Activated naive CD8-positive, alpha-beta T cell treated with anti-CD3 and anti-CD28 coated beads, Interleukin-2, amount 10 ng/mL, durations not matched to agents 7 days and 5 days (primary cell): ENCODE measurements at regions not wholly inside any gene's neighbourhood (a gene's known extent, or its start where the extent isn't known, plus 50 kb on each side); places are given as distances from the start of the nearest gene placed in this dataset.

Experiments
- ATAC-seq: fragments of 150-1000 bp; cut with Tn5 transposase; one replicate; pipeline ENCODE4 v1.10.0; 2021; ENCODE audit warnings: low read depth, moderate library complexity
- POLR2A ChIA-PET: fragments of 350-600 bp; sonication (Branson Sonifier 250); formaldehyde crosslinking; loops from one replicate; lab custom pipeline; 2021; ENCODE audit warnings: antibody characterized with exemption; lab: Charles Lee
- DNase-seq: peaks from one replicate; pipeline ENCODE4 v3.0.0; 2021
- H3K27ac Mint-ChIP-seq: one replicate; pipeline ENCODE4 v1.8.0; 2022; ENCODE audit warnings: mild to moderate bottlenecking, mixed read lengths
- H3K27me3 Mint-ChIP-seq: one replicate; pipeline ENCODE4 v1.8.0; 2022; ENCODE audit warnings: mild to moderate bottlenecking, moderate library complexity, mixed read lengths
- H3K36me3 Mint-ChIP-seq: one replicate; pipeline ENCODE4 v1.8.0; 2021; ENCODE audit warnings: mild to moderate bottlenecking, mixed read lengths
- H3K4me1 Mint-ChIP-seq: one replicate; pipeline ENCODE4 v1.8.0; 2021; ENCODE audit warnings: mixed read lengths
- H3K4me3 Mint-ChIP-seq: one replicate; pipeline ENCODE4 v1.8.0; 2022; ENCODE audit warnings: mild to moderate bottlenecking, moderate library complexity, mixed read lengths
- H3K9me3 Mint-ChIP-seq: one replicate; pipeline ENCODE4 v1.8.0; 2021; ENCODE audit warnings: mixed read lengths

GRCh38 chr22:49622241-49623105 is 205.2 kb downstream of the BRD1 start:
- no peaks in the 10 kb centered on the region for H3K27me3 Mint-ChIP-seq
- ATAC-seq (no peak), DNase-seq (no peak)
- no peaks in the 10 kb centered on the region for H3K36me3 Mint-ChIP-seq
- peaks cover 3% of the 10 kb centered on the region for H3K4me1 Mint-ChIP-seq
- no peak overlapping the region for H3K27ac Mint-ChIP-seq
- no peaks in the 10 kb centered on the region for H3K9me3 Mint-ChIP-seq
- no peak overlapping the region for H3K4me3 Mint-ChIP-seq
- POLR2A ChIA-PET: no interaction called here

GRCh38 chr22:49621601-49622210 is 206.0 kb downstream of the BRD1 start:
- DNase-seq (no peak), ATAC-seq (no peak)
- Mint-ChIP-seq H3K9me3 (no peaks in the 10 kb centered on the region), H3K36me3 (no peaks in the 10 kb centered on the region), H3K27me3 (no peaks in the 10 kb centered on the region), H3K4me1 (peaks cover 3% of the 10 kb centered on the region), H3K27ac (no peak overlapping the region), H3K4me3 (no peak overlapping the region)
- POLR2A ChIA-PET: no interaction called here

DNA sequence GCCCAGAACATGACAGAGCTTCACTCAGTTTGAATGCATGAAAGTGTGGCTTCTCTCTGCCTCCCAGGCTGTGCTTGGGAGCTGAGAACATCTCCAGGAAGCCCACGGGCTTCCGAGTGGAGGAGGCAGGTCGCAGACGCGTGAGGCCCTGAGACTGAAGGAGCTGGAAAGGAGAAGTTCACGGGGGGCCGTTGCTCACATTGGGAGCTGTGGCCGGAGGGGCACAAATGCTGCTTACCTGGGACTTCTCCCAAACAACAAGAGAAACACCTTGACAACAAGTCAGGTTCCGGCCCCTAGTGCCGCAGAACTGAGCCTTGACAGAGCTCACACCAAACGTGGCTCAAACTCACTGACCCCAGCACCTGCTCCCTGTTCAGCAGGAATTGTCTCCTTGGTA is 207.0 kb downstream of the BRD1 start:
- POLR2A ChIA-PET: no interaction called here
- Mint-ChIP-seq H3K9me3 (no peaks in the 10 kb centered on the region), H3K27ac (no peak overlapping the region), H3K36me3 (no peaks in the 10 kb centered on the region), H3K27me3 (no peaks in the 10 kb centered on the region), H3K4me1 (peaks cover 3% of the 10 kb centered on the region), H3K4me3 (no peak overlapping the region)
- ATAC-seq: no peak
- no peak for DNase-seq

- POLR2A ChIA-PET: no interaction called here
- H3K27me3 Mint-ChIP-seq: no peaks in the 10 kb centered on the region
- DNase-seq (no peak), ATAC-seq (no peak)
- no peak overlapping the region for H3K4me3 Mint-ChIP-seq
- no peaks in the 10 kb centered on the region for H3K9me3 Mint-ChIP-seq
- H3K4me1 Mint-ChIP-seq: peaks cover 3% of the 10 kb centered on the region
- H3K27ac Mint-ChIP-seq: no peak overlapping the region
- H3K36me3 Mint-ChIP-seq: no peaks in the 10 kb centered on the region
These were observed 207.6 kb downstream of the BRD1 start for GRCh38 chr22:49620003-49620556.

DNA sequence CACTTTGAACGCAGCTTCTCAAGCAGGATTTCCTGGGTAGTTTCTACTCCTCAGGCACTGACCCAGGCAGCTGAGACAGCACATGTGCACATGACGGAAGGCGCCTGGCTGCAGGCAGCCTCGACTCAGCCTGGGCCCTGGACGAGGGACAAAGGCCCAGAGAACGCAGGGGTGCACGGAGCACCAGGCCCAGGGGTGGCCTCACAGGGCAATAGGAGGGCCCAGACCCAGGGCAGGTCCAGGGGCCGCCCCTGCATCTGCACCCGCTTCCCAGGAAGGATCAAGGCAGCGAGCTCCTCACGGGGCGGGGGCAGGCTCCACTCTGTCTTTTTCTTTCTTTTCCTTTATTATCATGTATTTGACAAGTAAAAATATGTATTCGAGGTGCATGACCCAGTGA is 208.4 kb downstream of the BRD1 start:
- peaks cover 3% of the 10 kb centered on the region for H3K4me1 Mint-ChIP-seq
- H3K27ac Mint-ChIP-seq: no peak overlapping the region
- DNase-seq (no peak), ATAC-seq (no peak)
- no peaks in the 10 kb centered on the region for H3K9me3 Mint-ChIP-seq
- H3K27me3 Mint-ChIP-seq: no peaks in the 10 kb centered on the region
- POLR2A ChIA-PET: no interaction called here
- H3K36me3 Mint-ChIP-seq: no peaks in the 10 kb centered on the region
- H3K4me3 Mint-ChIP-seq: no peak overlapping the region

GRCh38 chr22:49618677-49618953 is 209.1 kb downstream of the BRD1 start:
- DNase-seq: no peak
- peak overlapping the region; percentile 60 for H3K27ac Mint-ChIP-seq
- H3K27me3 Mint-ChIP-seq: no peaks in the 10 kb centered on the region
- peaks cover under 1% of the 10 kb centered on the region for H3K9me3 Mint-ChIP-seq
- no peak overlapping the region for H3K4me3 Mint-ChIP-seq
- peaks cover 3% of the 10 kb centered on the region for H3K4me1 Mint-ChIP-seq
- H3K36me3 Mint-ChIP-seq: no peaks in the 10 kb centered on the region
- no peak for ATAC-seq
- POLR2A ChIA-PET: no interaction called here

- Mint-ChIP-seq H3K4me3 (no peak overlapping the region), H3K27me3 (no peaks in the 10 kb centered on the region), H3K4me1 (peaks cover 3% of the 10 kb centered on the region), H3K36me3 (peaks cover 1% of the 10 kb centered on the region), H3K27ac (no peak overlapping the region), H3K9me3 (peaks cover 5% of the 10 kb centered on the region)
- ATAC-seq (no peak), DNase-seq (no peak)
- POLR2A ChIA-PET: no interaction called here
These were observed 209.6 kb downstream of the BRD1 start for GRCh38 chr22:49617866-49618676.

- POLR2A ChIA-PET: no interaction called here
- Mint-ChIP-seq H3K27ac (no peak overlapping the region), H3K36me3 (peaks cover 6% of the 10 kb centered on the region), H3K9me3 (peaks cover 9% of the 10 kb centered on the region), H3K4me3 (no peak overlapping the region), H3K4me1 (peaks cover 3% of the 10 kb centered on the region), H3K27me3 (no peaks in the 10 kb centered on the region)
- no peak for DNase-seq
- no peak for ATAC-seq
These were observed 210.4 kb downstream of the BRD1 start for GRCh38 chr22:49617264-49617663.

DNA sequence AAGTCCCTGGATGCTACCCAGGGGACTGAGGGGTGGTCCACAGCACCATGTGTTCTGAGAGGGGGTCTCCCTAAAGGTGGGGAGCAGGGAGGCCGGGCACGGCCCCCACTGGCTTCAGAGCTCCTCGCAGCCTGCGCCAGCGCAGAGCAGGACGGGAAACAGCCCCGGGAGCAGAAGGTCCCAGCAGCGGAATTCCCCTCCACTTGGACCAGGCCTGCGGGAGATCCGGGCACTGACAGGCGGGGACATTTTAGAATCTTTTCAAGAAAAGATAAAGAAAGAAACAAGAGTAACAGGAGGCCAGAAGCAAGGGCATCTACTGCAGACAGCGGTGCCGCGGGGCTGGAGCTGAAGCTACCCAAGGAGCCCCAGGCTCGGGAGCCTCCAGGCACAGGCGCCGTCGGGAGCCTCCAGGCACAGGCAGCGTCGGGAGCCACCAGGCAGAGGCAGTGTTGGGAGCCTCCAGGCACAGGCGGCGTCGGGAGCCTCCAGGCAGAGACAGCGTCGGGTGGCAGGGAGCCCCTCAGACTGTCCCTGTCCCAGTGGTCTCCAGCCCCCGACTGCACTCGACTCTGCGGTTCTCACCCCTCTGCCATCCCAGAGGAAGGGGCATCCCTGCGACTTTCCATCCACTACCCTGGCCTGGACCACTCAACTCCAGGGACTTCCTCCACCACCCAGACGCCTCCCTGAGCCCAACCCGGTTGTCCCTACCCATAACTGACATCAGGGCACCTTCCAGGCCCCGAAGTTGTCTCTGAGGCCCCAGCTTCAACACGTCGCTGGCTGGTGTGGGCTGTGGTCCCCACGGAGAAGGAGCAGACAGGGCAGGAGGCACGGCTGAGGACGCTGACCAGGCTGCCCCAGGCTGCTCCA is 211.1 kb downstream of the BRD1 start:
- Mint-ChIP-seq H3K9me3 (peaks cover 9% of the 10 kb centered on the region), H3K27ac (no peak overlapping the region), H3K27me3 (no peaks in the 10 kb centered on the region), H3K36me3 (peaks cover 6% of the 10 kb centered on the region), H3K4me1 (peaks cover 3% of the 10 kb centered on the region), H3K4me3 (no peak overlapping the region)
- POLR2A ChIA-PET: no interaction called here
- peak; percentile 12 for DNase-seq
- ATAC-seq: no peak

- Mint-ChIP-seq H3K4me1 (peaks cover 3% of the 10 kb centered on the region), H3K27ac (no peak overlapping the region), H3K9me3 (peaks cover 9% of the 10 kb centered on the region), H3K4me3 (no peak overlapping the region), H3K27me3 (no peaks in the 10 kb centered on the region), H3K36me3 (peaks cover 6% of the 10 kb centered on the region)
- ATAC-seq (no peak), DNase-seq (no peak)
- POLR2A ChIA-PET: no interaction called here
These were observed 212.4 kb downstream of the BRD1 start for GRCh38 chr22:49614966-49615965.

GRCh38 chr22:49613511-49614270 is 214.0 kb downstream of the BRD1 start:
- peaks cover 2% of the 10 kb centered on the region for H3K4me1 Mint-ChIP-seq
- peaks cover 6% of the 10 kb centered on the region for H3K36me3 Mint-ChIP-seq
- DNase-seq (no peak), ATAC-seq (no peak)
- no peak overlapping the region for H3K27ac Mint-ChIP-seq
- POLR2A ChIA-PET: no interaction called here
- H3K9me3 Mint-ChIP-seq: peaks cover 9% of the 10 kb centered on the region
- no peak overlapping the region for H3K4me3 Mint-ChIP-seq
- H3K27me3 Mint-ChIP-seq: no peaks in the 10 kb centered on the region
